Stimulated activated effector memory CD8-positive, alpha-beta T cell treated with anti-CD3 and anti-CD28 coated beads, Interleukin-12 subunit alpha, Interleukin-12 subunit beta, amount 100 ng/mL, for 72 hours (primary cell): ENCODE measurements at regions not wholly inside any gene's neighbourhood (a gene's known extent, or its start where the extent isn't known, plus 50 kb on each side); places are given as distances from the start of the nearest gene placed in this dataset.

Experiments
- ATAC-seq: fragments of 150-1000 bp; cut with Tn5 transposase; 2 replicates; pipeline ENCODE4 v1.10.0; 2021
- DNase-seq, 2 donors: peaks; one replicate each; pipeline ENCODE4 v3.0.0; 2021 to 2022; ENCODE audit warnings: low spot score in 2 of 2
- H3K27ac Mint-ChIP-seq: one replicate; pipeline ENCODE4 v1.8.0; 2022; ENCODE audit warnings: mild to moderate bottlenecking, mixed read lengths
- H3K36me3 Mint-ChIP-seq: one replicate; pipeline ENCODE4 v1.8.0; 2022; ENCODE audit warnings: mild to moderate bottlenecking, mixed read lengths
- H3K4me1 Mint-ChIP-seq: one replicate; pipeline ENCODE4 v1.8.0; 2022; ENCODE audit warnings: mixed read lengths
- H3K4me3 Mint-ChIP-seq: one replicate; pipeline ENCODE4 v1.8.0; 2022; ENCODE audit warnings: mild to moderate bottlenecking, mixed read lengths
- H3K9me3 Mint-ChIP-seq: one replicate; pipeline ENCODE4 v1.8.0; 2022; ENCODE audit warnings: mixed read lengths

GRCh38 chr18:75659535-75660023 is 232.1 kb upstream of the SMIM21 start:
- DNase-seq (no peak), ATAC-seq (no peak)
- no peak overlapping the region for H3K27ac Mint-ChIP-seq
- H3K4me3 Mint-ChIP-seq = no peak overlapping the region
- peaks cover 24% of the 10 kb centered on the region for H3K9me3 Mint-ChIP-seq
- no peaks in the 10 kb centered on the region for H3K36me3 Mint-ChIP-seq
- peaks cover 5% of the 10 kb centered on the region for H3K4me1 Mint-ChIP-seq

GRCh38 chr18:75658330-75658729 is 230.8 kb upstream of the SMIM21 start:
- Mint-ChIP-seq H3K4me1 (peaks cover 5% of the 10 kb centered on the region), H3K4me3 (no peak overlapping the region), H3K36me3 (no peaks in the 10 kb centered on the region), H3K9me3 (peaks cover 24% of the 10 kb centered on the region), H3K27ac (no peak overlapping the region)
- ATAC-seq (no peak), DNase-seq (no peak)

GRCh38 chr18:75656563-75657247 is 229.2 kb upstream of the SMIM21 start:
- Mint-ChIP-seq H3K9me3 (peaks cover 18% of the 10 kb centered on the region), H3K4me1 (peaks cover 5% of the 10 kb centered on the region), H3K27ac (no peak overlapping the region), H3K4me3 (no peak overlapping the region), H3K36me3 (no peaks in the 10 kb centered on the region)
- no peak for ATAC-seq
- DNase-seq = no peak

GRCh38 chr18:75656035-75656434 is 228.5 kb upstream of the SMIM21 start:
- no peak overlapping the region for H3K4me3 Mint-ChIP-seq
- peaks cover 5% of the 10 kb centered on the region for H3K4me1 Mint-ChIP-seq
- peaks cover 15% of the 10 kb centered on the region for H3K9me3 Mint-ChIP-seq
- DNase-seq = no peak
- no peak overlapping the region for H3K27ac Mint-ChIP-seq
- H3K36me3 Mint-ChIP-seq = no peaks in the 10 kb centered on the region
- ATAC-seq = no peak

- no peak overlapping the region for H3K27ac Mint-ChIP-seq
- peaks cover 12% of the 10 kb centered on the region for H3K9me3 Mint-ChIP-seq
- ATAC-seq (no peak), DNase-seq (no peak)
- H3K4me1 Mint-ChIP-seq = peaks cover 5% of the 10 kb centered on the region
- H3K36me3 Mint-ChIP-seq = no peaks in the 10 kb centered on the region
- no peak overlapping the region for H3K4me3 Mint-ChIP-seq
Observed at GRCh38 chr18:75654851-75655751, 227.6 kb upstream of the SMIM21 start.

GRCh38 chr18:75654386-75654785 is 226.9 kb upstream of the SMIM21 start:
- Mint-ChIP-seq H3K4me1 (peaks cover 5% of the 10 kb centered on the region), H3K9me3 (peaks cover 9% of the 10 kb centered on the region), H3K27ac (no peak overlapping the region), H3K36me3 (no peaks in the 10 kb centered on the region), H3K4me3 (no peak overlapping the region)
- DNase-seq (no peak), ATAC-seq (no peak)

GRCh38 chr18:75652528-75652927 is 225.0 kb upstream of the SMIM21 start:
- Mint-ChIP-seq H3K27ac (no peak overlapping the region), H3K9me3 (peaks cover 5% of the 10 kb centered on the region)
- ATAC-seq = no peak

GRCh38 chr18:75644871-75645270 is 217.4 kb upstream of the SMIM21 start:
- Mint-ChIP-seq H3K27ac (no peak overlapping the region), H3K4me3 (no peak overlapping the region), H3K4me1 (peaks cover 5% of the 10 kb centered on the region), H3K9me3 (peaks cover 15% of the 10 kb centered on the region), H3K36me3 (no peaks in the 10 kb centered on the region)
- no peak for ATAC-seq
- no peak for DNase-seq

More at GRCh38 chr18:75652528-75652927, 225.0 kb upstream of the SMIM21 start:
- no peak for DNase-seq
- Mint-ChIP-seq H3K36me3 (no peaks in the 10 kb centered on the region), H3K4me1 (peaks cover 5% of the 10 kb centered on the region), H3K4me3 (no peak overlapping the region)

GRCh38 chr18:75643083-75643482 is 215.6 kb upstream of the SMIM21 start:
- Mint-ChIP-seq H3K9me3 (peaks cover 13% of the 10 kb centered on the region), H3K36me3 (no peaks in the 10 kb centered on the region), H3K27ac (no peak overlapping the region), H3K4me1 (peaks cover 5% of the 10 kb centered on the region), H3K4me3 (no peak overlapping the region)
- no peak for ATAC-seq
- no peak for DNase-seq

- DNase-seq (no peak), ATAC-seq (no peak)
- no peaks in the 10 kb centered on the region for H3K4me1 Mint-ChIP-seq
- H3K27ac Mint-ChIP-seq = no peak overlapping the region
- H3K9me3 Mint-ChIP-seq = no peaks in the 10 kb centered on the region
- no peaks in the 10 kb centered on the region for H3K36me3 Mint-ChIP-seq
- no peak overlapping the region for H3K4me3 Mint-ChIP-seq
Observed at GRCh38 chr18:75639472-75639831, 211.9 kb upstream of the SMIM21 start.

GRCh38 chr18:75638776-75639471 is 211.4 kb upstream of the SMIM21 start:
- no peak overlapping the region for H3K27ac Mint-ChIP-seq
- no peak for DNase-seq
- H3K36me3 Mint-ChIP-seq = no peaks in the 10 kb centered on the region
- H3K4me3 Mint-ChIP-seq = no peak overlapping the region
- ATAC-seq = no peak
- H3K4me1 Mint-ChIP-seq = no peaks in the 10 kb centered on the region
- H3K9me3 Mint-ChIP-seq = no peaks in the 10 kb centered on the region

- Mint-ChIP-seq H3K4me1 (no peaks in the 10 kb centered on the region), H3K4me3 (no peak overlapping the region), H3K36me3 (no peaks in the 10 kb centered on the region), H3K27ac (no peak overlapping the region), H3K9me3 (no peaks in the 10 kb centered on the region)
- ATAC-seq = no peak
- DNase-seq = no peak
Observed at GRCh38 chr18:75638223-75638775, 210.8 kb upstream of the SMIM21 start.

- DNase-seq = no peak
- Mint-ChIP-seq H3K27ac (no peak overlapping the region), H3K4me1 (no peaks in the 10 kb centered on the region), H3K36me3 (no peaks in the 10 kb centered on the region), H3K4me3 (no peak overlapping the region), H3K9me3 (no peaks in the 10 kb centered on the region)
- ATAC-seq = no peak
Observed at GRCh38 chr18:75635096-75635495, 207.6 kb upstream of the SMIM21 start.

GRCh38 chr18:75625966-75626365 is 198.5 kb upstream of the SMIM21 start:
- Mint-ChIP-seq H3K4me3 (no peak overlapping the region), H3K27ac (no peak overlapping the region), H3K36me3 (no peaks in the 10 kb centered on the region), H3K9me3 (no peaks in the 10 kb centered on the region), H3K4me1 (no peaks in the 10 kb centered on the region)
- ATAC-seq (no peak), DNase-seq (no peak)

GRCh38 chr18:75624869-75625268 is 197.4 kb upstream of the SMIM21 start:
- no peaks in the 10 kb centered on the region for H3K9me3 Mint-ChIP-seq
- no peak overlapping the region for H3K4me3 Mint-ChIP-seq
- no peaks in the 10 kb centered on the region for H3K4me1 Mint-ChIP-seq
- H3K27ac Mint-ChIP-seq = no peak overlapping the region
- DNase-seq (no peak), ATAC-seq (no peak)
- no peaks in the 10 kb centered on the region for H3K36me3 Mint-ChIP-seq
